HepG2 (cell line): ENCODE measurements at regions not wholly inside any gene's neighbourhood (a gene's known extent, or its start where the extent isn't known, plus 50 kb on each side); places are given as distances from the start of the nearest gene placed in this dataset.

Experiments
- ATAC-seq: fragments of 200-7000 bp; cut with Tn5 transposase; 3 replicates; pipeline ENCODE4 v1.9.1; 2020; ENCODE audit warnings: mild to moderate bottlenecking, moderate library complexity
- BruUV-seq: library from RNA; stranded (reverse); fragments of 400-500 nt; replicated peaks from 2 replicates; lab custom pipeline; 2021; lab: Mats Ljungman, UMichigan
- CTCF ChIA-PET: fragments of 300-600 bp; formaldehyde crosslinking; extraction: SDS; loops from one replicate; lab custom pipeline; 2021; ENCODE audit warnings: low total read pairs, inconsistent platforms, low intra/inter-chr PET ratio; lab: Yijun Ruan, JAX
- POLR2A ChIA-PET: fragments of 350-600 bp; sonication (Branson Sonifier 250); formaldehyde crosslinking; loops from one replicate; lab custom pipeline; 2020; ENCODE audit warnings: antibody characterized with exemption, inconsistent platforms; lab: Yijun Ruan, JAX
- DNase-seq: peaks from one replicate; pipeline ENCODE4 v3.0.0-alpha.2; 2015; ENCODE audit warnings: low spot score
- FAIRE-seq: peaks from 3 replicates; lab custom pipeline; 2011; peaks lifted over from hg19 to GRCh38; lab: Jason Lieb, UNC
- H2AFZ ChIP-seq: one replicate; pipeline ENCODE4 v1.6.1; 2011; ENCODE audit warnings: low read length, inconsistent platforms
- H3K27ac ChIP-seq: fragments of 300-600 bp; 3 replicates; pipeline ENCODE4 v1.8.0; 2011; ENCODE audit warnings: mixed run types, mild to moderate bottlenecking, mixed read lengths, low read length, inconsistent platforms; ENCODE audit not compliant: insufficient read depth; ENCODE audit errors: extremely low read length
- H3K27me3 ChIP-seq, 2 experiments: fragments of 200-600 bp in 1 of 2; 2 replicates in 1 of 2; 3 replicates in 1 of 2; pipeline versions ENCODE4 v1.6.0 to v1.8.0; 2011; ENCODE audit warnings: low read length in 2 of 2, mild to moderate bottlenecking in 2 of 2, moderate library complexity in 2 of 2, inconsistent platforms in 1 of 2; ENCODE audit not compliant: insufficient read depth in 2 of 2, control insufficient read depth in 1 of 2
- H3K36me3 ChIP-seq, 2 experiments: fragments of 200-600 bp in 1 of 2; replicated peaks in 1 of 2; 2 replicates in 1 of 2; 3 replicates in 1 of 2; pipeline versions ENCODE4 v1.5.1 to v1.8.0; 2011; ENCODE audit warnings: low read length in 2 of 2, inconsistent platforms in 1 of 2; ENCODE audit not compliant: insufficient read depth in 2 of 2, control insufficient read depth in 1 of 2
- H3K4me1 ChIP-seq: 2 replicates; pipeline ENCODE4 v1.5.1; 2012; ENCODE audit warnings: low read length, inconsistent platforms; ENCODE audit not compliant: insufficient read depth
- H3K4me2 ChIP-seq: 2 replicates; pipeline ENCODE4 v1.6.0; 2011; ENCODE audit warnings: low read depth, low read length, inconsistent platforms
- H3K4me3 ChIP-seq, 3 experiments: fragments of 200-600 bp in 1 of 3; sonication (generic), shearing (Covaris generic) in 1 of 3; replicated peaks in 1 of 3; 2 replicates each; pipeline ENCODE4 v1.5.1; 2011 to 2016; ENCODE audit warnings: low read length in 3 of 3, inconsistent platforms in 2 of 3, low read depth in 2 of 3, mild to moderate bottlenecking in 2 of 3, control low read depth in 1 of 3, mixed read lengths in 1 of 3; ENCODE audit not compliant: insufficient read depth in 1 of 3
- H3K79me2 ChIP-seq: one replicate; pipeline ENCODE4 v1.6.1; 2011; ENCODE audit warnings: low read length, inconsistent platforms; ENCODE audit not compliant: insufficient read depth
- H3K9ac ChIP-seq: 2 replicates; pipeline ENCODE4 v1.6.0; 2011; ENCODE audit warnings: mild to moderate bottlenecking, low read depth, low read length, inconsistent platforms; ENCODE audit not compliant: insufficient read depth
- H3K9me3 ChIP-seq: 2 replicates; pipeline ENCODE4 v1.5.1; 2012; ENCODE audit warnings: mild to moderate bottlenecking, low read length
- H4K20me1 ChIP-seq: 2 replicates; pipeline ENCODE4 v1.6.0; 2011; ENCODE audit warnings: inconsistent platforms, mild to moderate bottlenecking, low read length, moderate library complexity; ENCODE audit not compliant: insufficient read depth
- CREM ChIP-seq, 2 experiments: sonication (generic) in 1 of 2; formaldehyde crosslinking in 1 of 2; IDR thresholded peaks; 2 replicates each; pipeline versions ENCODE4 v1.4.0 to v1.6.1; 2016 to 2020; ENCODE audit warnings: antibody characterized with exemption in 1 of 2, mild to moderate bottlenecking in 1 of 2, missing genetic modification reagents in 1 of 2
- PAWR ChIP-seq: sonication (generic); formaldehyde crosslinking; IDR thresholded peaks from 2 replicates; pipeline ENCODE4 v1.4.0; 2020; ENCODE audit warnings: missing genetic modification reagents, mild to moderate bottlenecking, borderline replicate concordance
- SMC3 ChIP-seq: IDR thresholded peaks from 2 replicates; pipeline ENCODE4 v1.6.1; 2011; ENCODE audit warnings: low read length, improper control_type of control experiment
- ZEB1 ChIP-seq: IDR thresholded peaks from 2 replicates; pipeline ENCODE4 v1.6.1; 2012; ENCODE audit warnings: mild to moderate bottlenecking, low read depth, inconsistent platforms; ENCODE audit not compliant: insufficient replicate concordance
- ZFP36L2 ChIP-seq: sonication (generic); formaldehyde crosslinking; IDR thresholded peaks from 2 replicates; pipeline ENCODE4 v1.4.0; 2020; ENCODE audit warnings: missing genetic modification reagents
- ZNF101 ChIP-seq: sonication (generic); formaldehyde crosslinking; IDR thresholded peaks from 2 replicates; pipeline ENCODE4 v1.4.0; 2020; ENCODE audit warnings: mild to moderate bottlenecking, low read depth, missing genetic modification reagents, borderline replicate concordance
- ZNF337 ChIP-seq: sonication (generic); formaldehyde crosslinking; IDR thresholded peaks from 2 replicates; pipeline ENCODE4 v1.5.1; 2020; ENCODE audit warnings: missing genetic modification reagents, low read depth, mild to moderate bottlenecking, borderline replicate concordance
- ZNF484 ChIP-seq: sonication (generic); formaldehyde crosslinking; IDR thresholded peaks from 2 replicates; pipeline ENCODE4 v1.5.1; 2020; ENCODE audit warnings: mild to moderate bottlenecking, low read depth, missing genetic modification reagents, borderline replicate concordance
- ZNF576 ChIP-seq: sonication (generic); formaldehyde crosslinking; IDR thresholded peaks from 2 replicates; pipeline ENCODE4 v1.4.0; 2020; ENCODE audit warnings: mild to moderate bottlenecking, missing genetic modification reagents
- ZNF800 ChIP-seq: sonication (generic); formaldehyde crosslinking; IDR thresholded peaks from 2 replicates; pipeline ENCODE4 v1.4.0; 2020; ENCODE audit warnings: missing genetic modification reagents
- ZNF816 ChIP-seq: sonication (generic); formaldehyde crosslinking; IDR thresholded peaks from 2 replicates; pipeline ENCODE4 v1.8.0; 2022; ENCODE audit warnings: missing genetic modification reagents, mild to moderate bottlenecking, borderline replicate concordance
- WGBS: methylation state at CpG from one replicate; pipeline ENCODE4 v1.1.6; 2017; ENCODE audit warnings: low lambda C conversion rate; 5-methylcytosine and 5-hydroxymethylcytosine counted together
- in situ Hi-C: cut with HindIII; loops from 2 replicates; pipeline ENCODE4 v1.10.0; 2017; ENCODE audit warnings: low pct_unique_long_range_greater_than_20kb; ENCODE audit not compliant: extremely low pct_ligation_motif_present
- intact Hi-C: fragments of 100-400 bp; cut with micrococcal nuclease; formaldehyde crosslinking; loops from one replicate; pipeline ENCODE4 v1.10.0; 2022; ENCODE audit not compliant: unreplicated experiment
- TF ChIP-seq, protein P1 (sequence below): sonication (generic); formaldehyde crosslinking; IDR thresholded peaks from 2 replicates; pipeline ENCODE4 v1.8.0; 2023; ENCODE audit warnings: mild to moderate bottlenecking, missing genetic modification reagents
- TF ChIP-seq, protein P2 (sequence below): sonication (generic); formaldehyde crosslinking; IDR thresholded peaks from 2 replicates; pipeline ENCODE4 v1.8.0; 2022; ENCODE audit warnings: missing genetic modification reagents, low read depth, mild to moderate bottlenecking, borderline replicate concordance

DNA sequence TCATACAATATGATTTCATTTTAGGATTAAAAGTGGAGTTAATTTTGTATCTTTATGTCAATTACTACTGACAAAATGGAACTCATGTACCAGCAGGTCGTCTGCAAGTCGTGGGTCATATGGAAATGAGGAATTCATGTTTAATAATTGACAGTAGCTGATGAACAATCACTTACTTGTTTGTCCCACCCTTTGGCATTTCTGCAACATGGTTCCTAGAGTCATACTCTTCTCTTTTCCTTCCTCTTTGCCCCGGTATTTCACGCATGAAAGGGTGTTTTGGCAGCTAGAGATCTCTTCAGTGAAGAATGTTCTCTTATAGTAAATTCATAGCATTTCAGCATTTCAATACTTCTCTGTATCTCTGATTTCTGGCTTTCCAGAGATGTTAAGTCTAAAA, 133.3 kb upstream of the SLC24A5 start:
- ATAC-seq (no peak), DNase-seq (no peak), FAIRE-seq (no peak)
- no peak overlapping the region for H3K27ac ChIP-seq
- no peak overlapping the region for H3K4me3 ChIP-seq
- no peaks in the 10 kb centered on the region for H3K4me1 ChIP-seq
- BruUV-seq = no TSS peak
- intact Hi-C loops (loop anchor here (10.0 kb wide), 1 partner anchor 1683 kb away; no protein-coding TSS in a partner anchor), in situ Hi-C loops (loop anchor here (5.0 kb wide), 1 partner anchor 790 kb away; no protein-coding TSS in a partner anchor)
- H3K9me3 ChIP-seq = no peaks in the 10 kb centered on the region
- TF ChIP-seq ZNF816 (CRISPR knock-in tag) = no peak
- TF ChIP-seq ZFP36L2 (CRISPR knock-in tag) = no peak
- no peak for TF ChIP-seq CREM (IDR thresholded peaks at IDR 0.05)
- TF ChIP-seq CREM (CRISPR knock-in tag; IDR thresholded peaks at IDR 0.05) = no peak
- TF ChIP-seq ZNF484 (CRISPR knock-in tag) = no peak
- ChIA-PET CTCF (interaction anchor here (1.3 to 3.1 kb wide), 2 partner anchors 516 to 792 kb away, joined by 6 to 35 read pairs; no protein-coding TSS in a partner anchor), POLR2A (no interaction called here)
- H3K79me2 ChIP-seq = no peaks in the 10 kb centered on the region
- no peak overlapping the region for H2AFZ ChIP-seq
- no peak overlapping the region for H3K9ac ChIP-seq
- H3K27me3 ChIP-seq = no peaks in the 10 kb centered on the region
- no peak overlapping the region for H3K4me2 ChIP-seq
- WGBS = 20% methylated on average over 4 of the region's 4 CpGs
- no peaks in the 10 kb centered on the region for H4K20me1 ChIP-seq
- H3K36me3 ChIP-seq = no peaks in the 10 kb centered on the region

DNA sequence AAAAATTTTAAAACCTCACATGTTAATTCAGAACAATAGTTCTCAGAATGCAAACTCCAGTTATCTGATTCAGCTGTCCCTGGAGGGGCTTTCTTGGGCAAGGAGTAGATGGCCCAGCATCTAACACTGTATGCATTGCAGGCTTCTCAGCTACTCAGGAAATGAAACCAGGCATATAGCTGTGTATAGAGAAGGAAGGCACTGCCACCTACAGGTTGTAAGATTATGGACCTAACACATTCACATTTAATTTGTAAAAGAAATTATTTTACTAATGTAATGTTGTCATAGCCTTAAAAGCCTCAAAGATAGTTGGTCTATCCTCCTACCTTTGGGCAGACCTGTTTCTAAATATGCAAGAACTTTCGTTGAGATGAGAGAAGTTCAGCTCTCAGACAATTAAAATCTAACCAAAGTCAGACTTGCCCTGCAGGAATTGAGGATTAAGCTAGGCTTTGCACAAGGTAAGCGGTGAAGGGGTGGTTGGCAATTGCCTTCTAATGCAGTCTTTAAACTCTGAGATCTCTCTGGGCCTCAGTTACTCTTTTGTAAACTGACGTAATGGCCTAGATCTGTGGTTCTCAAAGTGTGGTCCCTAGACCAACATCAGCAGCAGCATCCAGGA, 132.8 kb upstream of the SLC24A5 start:
- ChIA-PET CTCF (interaction anchor here (1.3 to 3.1 kb wide), 2 partner anchors 517 to 792 kb away, joined by 6 to 35 read pairs; no protein-coding TSS in a partner anchor), POLR2A (interaction anchor here (0.6 kb wide), 1 partner anchor 792 kb away, joined by 3 read pairs; no protein-coding TSS in a partner anchor)
- in situ Hi-C loops (loop anchor here (5.0 kb wide), 1 partner anchor 791 kb away; no protein-coding TSS in a partner anchor), intact Hi-C loops (loop anchor here (1.0 to 10.0 kb wide), 3 partner anchors 277 to 1683 kb away; no protein-coding TSS in a partner anchor)
- BruUV-seq = no TSS peak
- no peak overlapping the region for H3K9ac ChIP-seq
- no peaks in the 10 kb centered on the region for H3K36me3 ChIP-seq
- no peaks in the 10 kb centered on the region for H3K9me3 ChIP-seq
- ATAC-seq (peak; percentile 90), DNase-seq (peak; percentile 35), FAIRE-seq (no peak)
- H3K27me3 ChIP-seq = no peaks in the 10 kb centered on the region
- 8% methylated on average over 2 of the region's 3 CpGs for WGBS
- no peak overlapping the region for H2AFZ ChIP-seq
- H3K79me2 ChIP-seq = no peaks in the 10 kb centered on the region
- no peak overlapping the region for H3K4me2 ChIP-seq
- H3K4me1 ChIP-seq = no peaks in the 10 kb centered on the region
- no peak overlapping the region for H3K27ac ChIP-seq
- no peak overlapping the region for H3K4me3 ChIP-seq
- H4K20me1 ChIP-seq = no peaks in the 10 kb centered on the region
- no peak for TF ChIP-seq ZNF337 (CRISPR knock-in tag)
- TF ChIP-seq ZFP36L2 (CRISPR knock-in tag) = no peak
- peak; percentile 41; the same call in 1 of the 2 replicates for TF ChIP-seq SMC3
- no peak for TF ChIP-seq ZNF576
- TF ChIP-seq, protein P1, sequence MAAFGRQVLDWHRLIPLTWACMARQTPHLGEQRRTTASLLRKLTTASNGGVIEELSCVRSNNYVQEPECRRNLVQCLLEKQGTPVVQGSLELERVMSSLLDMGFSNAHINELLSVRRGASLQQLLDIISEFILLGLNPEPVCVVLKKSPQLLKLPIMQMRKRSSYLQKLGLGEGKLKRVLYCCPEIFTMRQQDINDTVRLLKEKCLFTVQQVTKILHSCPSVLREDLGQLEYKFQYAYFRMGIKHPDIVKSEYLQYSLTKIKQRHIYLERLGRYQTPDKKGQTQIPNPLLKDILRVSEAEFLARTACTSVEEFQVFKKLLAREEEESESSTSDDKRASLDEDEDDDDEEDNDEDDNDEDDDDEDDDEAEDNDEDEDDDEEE = no peak
- no peak for TF ChIP-seq ZNF800
- TF ChIP-seq ZEB1 = no peak
- TF ChIP-seq, protein P2, sequence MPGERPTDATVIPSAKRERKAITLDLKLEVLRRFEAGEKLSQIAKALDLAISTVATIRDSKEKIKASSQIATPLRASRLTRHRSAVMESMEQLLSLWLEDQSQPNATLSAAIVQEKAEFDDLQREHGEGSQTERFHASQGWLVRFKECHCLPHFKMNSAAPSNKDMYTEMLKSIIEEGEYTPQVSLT (CRISPR knock-in tag) = no peak
- TF ChIP-seq ZNF101 (CRISPR knock-in tag) = no peak
- TF ChIP-seq PAWR (CRISPR knock-in tag) = no peak
